Fibroblast of skin of left quadriceps (primary cell): ENCODE measurements at regions not wholly inside any gene's neighbourhood (a gene's known extent, or its start where the extent isn't known, plus 50 kb on each side); places are given as distances from the start of the nearest gene placed in this dataset.
"Not testable (repeated sequence)": the region's sequence is repeated elsewhere in the genome, so short reads cannot be mapped to it uniquely, and the experiment has no call there.

Experiments used
- DNase-seq, 2 experiments: peaks; one replicate each; pipeline ENCODE4 v3.0.0-alpha.2; 2013; ENCODE audit warnings: low read depth in 2 of 2

GRCh38 chr7:51949726-51950644, 633.4 kb upstream of the COBL start:
- DNase-seq: no peak

GRCh38 chr7:51930834-51931233, 614.2 kb upstream of the COBL start:
- no peak for DNase-seq

- no peak for DNase-seq
Measured at GRCh38 chr7:51929818-51930217, 613.2 kb upstream of the COBL start.

GRCh38 chr7:51927738-51928137, 611.1 kb upstream of the COBL start:
- DNase-seq: no peak

DNA sequence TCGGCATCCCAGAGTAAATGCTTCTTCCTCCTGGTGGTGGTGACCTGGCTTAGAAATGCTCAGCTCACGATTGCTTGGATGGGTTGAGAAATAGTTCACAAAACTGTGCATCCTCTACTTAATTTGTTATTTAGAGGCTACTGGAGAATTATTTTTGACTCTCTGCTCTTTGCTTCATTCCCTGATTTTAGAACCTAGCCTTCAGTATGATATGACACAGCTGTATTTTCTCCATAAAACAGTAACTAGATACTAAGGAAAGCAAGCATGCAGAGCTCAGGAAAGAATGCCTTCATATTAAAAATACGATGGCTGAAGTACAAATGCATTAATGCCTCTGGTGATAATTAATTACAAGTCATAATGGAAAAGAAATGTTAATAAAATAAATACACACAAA, 602.0 kb upstream of the COBL start:
- DNase-seq: no peak

DNA sequence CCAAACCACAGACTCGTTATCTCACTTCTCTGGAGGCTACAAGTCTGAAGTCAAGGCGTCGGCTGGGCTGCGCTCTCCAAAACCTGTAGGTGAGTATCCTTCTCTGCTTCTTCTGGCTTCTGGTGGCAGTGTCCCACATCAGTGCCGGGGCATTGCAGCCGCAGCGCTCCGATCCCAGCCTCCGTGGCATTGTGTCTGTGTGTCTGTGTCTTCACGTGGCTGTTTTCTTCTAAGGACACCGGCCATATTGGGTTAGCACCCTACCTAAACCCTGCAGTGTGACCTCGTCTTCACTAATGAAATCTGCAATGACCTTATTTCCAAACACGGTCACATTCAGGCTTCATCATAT, 584.9 kb upstream of the COBL start:
- no peak for DNase-seq

DNA sequence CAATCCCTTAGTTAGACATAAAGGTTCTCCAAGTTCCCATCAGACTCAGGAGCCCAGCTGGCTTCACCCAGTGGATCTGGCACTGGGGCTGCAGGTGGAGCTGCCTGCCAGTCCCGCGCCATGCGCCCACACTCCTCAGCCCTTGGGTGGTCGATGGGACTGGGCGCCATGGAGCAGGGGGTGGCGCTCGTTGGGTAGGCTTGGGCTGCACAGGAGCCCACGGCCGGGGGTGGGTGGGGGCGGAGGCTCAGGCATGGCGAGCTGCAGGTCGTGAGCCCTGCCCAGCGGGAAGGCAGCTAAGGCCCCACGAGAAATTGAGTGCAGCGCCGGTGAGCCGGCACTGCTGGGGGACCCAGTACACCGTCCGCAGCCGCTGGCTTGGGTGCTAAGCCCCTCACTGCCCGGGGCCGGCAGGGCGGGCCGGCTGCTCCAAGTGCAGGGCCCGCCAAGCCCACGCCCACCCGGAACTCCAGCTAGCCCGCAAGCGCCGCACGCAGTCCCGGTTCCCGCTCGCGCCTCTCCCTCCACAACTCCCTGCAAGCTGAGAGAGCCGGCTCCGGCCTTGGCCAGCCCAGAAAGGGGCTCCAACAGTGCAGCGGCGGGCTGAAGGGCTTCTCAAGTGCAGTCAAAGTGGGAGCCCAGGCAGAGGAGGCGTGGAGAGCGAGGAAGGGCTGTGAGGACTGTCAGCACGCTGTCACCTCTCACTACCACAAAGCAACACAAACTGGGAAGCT, 584.3 kb upstream of the COBL start:
- not testable (repeated sequence) for DNase-seq

- DNase-seq: no peak
Measured at GRCh38 chr7:51899611-51900010, 583.0 kb upstream of the COBL start.

DNA sequence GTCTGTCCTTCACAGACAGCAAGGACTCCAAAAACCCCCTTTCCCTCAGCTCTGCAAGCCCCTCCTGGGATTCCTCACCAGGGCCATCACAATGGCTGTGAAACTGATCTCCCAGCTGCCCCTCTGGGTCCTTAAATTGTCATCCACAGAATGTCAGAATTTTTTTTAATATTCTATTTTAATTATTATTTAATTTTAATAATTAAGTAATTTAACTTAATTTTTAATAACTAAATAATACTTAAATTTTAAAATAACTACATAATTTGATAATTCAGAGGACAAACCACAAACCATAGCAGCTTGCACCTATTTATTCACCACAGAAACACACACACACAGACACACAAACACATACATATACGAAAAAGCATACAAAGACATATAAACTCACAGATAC, 565.8 kb upstream of the COBL start:
- DNase-seq: no peak

DNA sequence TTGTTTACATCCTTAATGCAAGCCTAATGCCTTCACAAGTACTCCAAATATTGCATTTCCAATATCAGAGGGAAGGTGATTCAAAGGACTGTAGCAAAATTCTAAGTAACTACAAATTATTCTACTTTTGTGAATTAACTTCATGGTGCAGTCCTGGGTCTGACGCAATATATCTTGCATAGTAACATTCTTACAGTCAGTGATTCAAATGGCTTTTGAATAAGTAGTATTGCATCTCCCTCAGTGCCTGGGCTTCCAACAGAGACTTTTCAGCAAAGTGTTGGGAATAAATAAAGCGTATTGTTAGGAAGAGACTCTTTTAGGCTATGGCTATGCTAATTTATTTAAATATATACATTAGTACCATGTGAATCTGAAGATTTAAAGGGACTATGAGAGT, 564.7 kb upstream of the COBL start:
- DNase-seq: no peak

- no peak for DNase-seq
Measured at GRCh38 chr7:51878865-51879264, 562.3 kb upstream of the COBL start.

GRCh38 chr7:51869452-51869851, 552.8 kb upstream of the COBL start:
- no peak for DNase-seq

DNA sequence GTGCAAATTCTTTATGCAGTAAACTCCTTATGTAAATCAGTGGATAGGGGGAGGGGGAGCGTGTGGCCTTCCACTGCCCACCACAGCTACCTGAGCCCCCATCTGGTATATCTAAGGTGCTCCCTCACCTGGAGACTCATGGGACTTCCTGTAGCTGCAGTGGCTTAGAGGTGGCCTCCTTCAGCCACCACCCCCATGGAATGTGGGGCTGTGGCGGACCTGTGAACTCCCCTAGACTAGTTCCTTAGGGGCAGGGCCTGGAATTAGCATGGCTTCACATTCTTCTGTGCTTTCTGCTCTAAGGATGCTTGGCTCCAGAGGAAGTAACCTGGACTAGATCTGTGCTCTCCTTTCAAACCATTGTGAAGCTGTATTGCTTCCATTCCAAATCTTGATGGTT, 550.5 kb upstream of the COBL start:
- no peak for DNase-seq

GRCh38 chr7:51860305-51860704, 543.7 kb upstream of the COBL start:
- DNase-seq: no peak

DNA sequence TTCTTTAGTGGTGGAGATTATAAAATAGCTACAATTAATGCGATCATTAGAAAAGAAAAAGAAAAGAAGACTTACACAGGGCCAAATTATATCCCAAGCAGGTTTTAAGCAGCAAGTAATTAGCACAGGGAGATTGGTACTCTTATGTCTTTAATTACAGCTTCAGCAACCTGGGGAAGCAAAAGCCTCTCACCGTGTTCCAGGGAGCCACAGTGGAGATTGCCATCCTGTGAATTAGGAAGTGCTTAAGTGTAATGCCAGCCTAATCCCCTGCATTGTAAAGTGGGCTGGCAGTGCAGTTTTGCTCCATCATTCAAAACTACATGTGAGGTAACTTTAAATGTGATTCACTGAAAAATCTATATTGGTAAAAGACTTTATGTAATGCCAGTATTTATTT, 533.5 kb upstream of the COBL start:
- no peak for DNase-seq

DNA sequence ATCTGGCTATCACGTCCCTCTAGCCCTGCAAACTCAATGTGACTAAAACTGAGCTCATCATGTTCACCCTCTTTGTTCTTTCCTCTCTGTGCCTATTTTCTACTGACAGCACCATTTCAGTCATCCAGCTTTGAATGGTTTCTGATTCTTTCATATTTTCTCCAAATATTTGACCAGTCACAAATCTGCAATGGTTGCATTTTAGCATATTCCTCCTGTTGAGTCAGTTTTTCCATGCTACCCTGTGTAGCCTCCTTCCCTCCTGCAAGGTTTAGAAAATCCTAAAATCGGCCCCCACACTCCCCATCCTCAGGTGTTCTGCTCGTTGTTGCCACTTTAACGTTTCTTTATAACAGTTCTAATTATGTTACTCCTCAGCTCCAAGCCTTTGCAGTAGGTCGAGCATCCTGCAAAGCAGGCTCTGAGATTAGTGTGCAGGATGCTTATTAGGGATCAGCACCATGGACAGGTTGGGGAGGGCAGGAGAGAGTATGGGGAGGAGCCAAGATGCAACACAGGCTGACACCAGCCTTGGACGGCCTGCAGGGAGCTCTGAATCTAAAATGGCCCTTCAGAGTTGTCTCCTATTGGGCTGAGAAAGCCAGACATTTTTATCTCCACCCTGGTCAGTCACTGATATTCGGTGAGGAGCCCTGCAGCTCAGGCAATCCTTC, 531.0 kb upstream of the COBL start:
- DNase-seq: no peak

DNA sequence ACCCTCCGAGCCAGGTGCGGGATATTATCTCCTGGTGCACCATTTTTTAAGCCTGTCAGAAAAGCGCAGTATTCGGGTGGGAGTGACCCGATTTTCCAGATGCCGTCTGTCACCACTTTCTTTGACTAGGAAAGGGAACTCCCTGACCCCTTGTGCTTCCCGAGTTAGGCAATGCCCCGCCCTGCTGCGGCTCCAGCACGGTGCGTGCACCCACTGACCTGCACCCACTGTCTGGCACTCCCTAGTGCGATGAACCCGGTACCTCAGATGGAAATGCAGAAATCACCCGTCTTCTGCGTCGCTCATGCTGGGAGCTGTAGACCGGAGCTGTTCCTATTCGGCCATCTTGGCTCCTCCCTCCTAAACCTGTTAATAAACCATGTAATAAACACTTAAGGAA, 522.5 kb upstream of the COBL start:
- DNase-seq: not testable (repeated sequence)

GRCh38 chr7:51827631-51828030, 511.0 kb upstream of the COBL start:
- no peak for DNase-seq

GRCh38 chr7:51824050-51824449, 507.4 kb upstream of the COBL start:
- no peak for DNase-seq

- no peak for DNase-seq
Measured at GRCh38 chr7:51823437-51823836, 506.8 kb upstream of the COBL start.

- DNase-seq: no peak
Measured at GRCh38 chr7:51817694-51818225, 501.2 kb upstream of the COBL start.

DNA sequence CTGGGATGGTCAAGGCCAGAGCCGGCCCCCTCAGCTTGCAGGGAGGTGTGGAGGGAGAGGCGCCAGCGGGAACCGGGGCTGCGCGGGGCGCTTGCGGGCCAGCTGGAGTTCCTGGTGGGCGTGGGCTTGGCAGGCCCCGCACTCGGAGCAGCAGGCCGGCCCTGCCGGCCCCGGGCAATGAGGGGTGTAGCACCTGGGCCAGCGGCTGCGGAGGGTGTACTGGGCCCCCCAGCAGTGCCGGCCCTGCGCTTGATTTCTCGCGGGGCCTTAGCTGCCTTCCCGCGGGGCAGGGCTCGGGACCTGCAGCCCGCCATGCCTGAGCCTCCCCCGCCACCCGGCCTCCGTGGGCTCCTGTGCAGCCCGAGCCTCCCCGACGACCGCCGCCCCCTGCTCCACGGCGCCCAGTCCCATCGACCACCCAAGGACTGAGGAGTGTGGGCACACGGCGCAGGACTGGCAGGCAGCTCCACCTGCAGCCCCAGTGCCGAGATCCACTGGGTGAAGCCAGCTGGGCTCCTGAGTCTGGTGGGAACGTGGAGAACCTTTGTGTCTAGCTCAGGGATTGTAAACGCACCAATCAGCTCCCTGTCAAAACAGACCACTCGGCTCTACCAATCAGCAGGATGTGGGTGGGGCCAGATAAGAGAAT, 489.3 kb upstream of the COBL start:
- not testable (repeated sequence) for DNase-seq
